Vagina (tissue), 2 donors: ENCODE measurements at regions not wholly inside any gene's neighbourhood (a gene's known extent, or its start where the extent isn't known, plus 50 kb on each side); places are given as distances from the start of the nearest gene placed in this dataset.

Source experiments
- DNase-seq, 2 donors: peaks; one replicate each; pipeline ENCODE4 v3.0.0-alpha.2; 2017; ENCODE audit errors: extremely low spot score in 2 of 2
- H3K27ac ChIP-seq: fragments of 200-600 bp; sonication (generic); one replicate; pipeline ENCODE4 v1.5.1; 2019
- H3K27me3 ChIP-seq: fragments of 200-600 bp; sonication (generic); one replicate; pipeline ENCODE4 v1.5.1; 2019
- H3K36me3 ChIP-seq, 2 donors: fragments of 200-600 bp; sonication (generic); one replicate each; pipeline ENCODE4 v1.5.1; 2017 to 2019
- H3K4me1 ChIP-seq: fragments of 200-600 bp; sonication (generic); one replicate; pipeline ENCODE4 v1.5.1; 2019
- H3K4me3 ChIP-seq, 2 donors: fragments of 200-600 bp; sonication (generic); 1 replicate in 1 of 2; 2 replicates in 1 of 2; pipeline ENCODE4 v1.5.1; 2016 to 2019
- H3K9me3 ChIP-seq: fragments of 200-600 bp; sonication (generic); one replicate; pipeline ENCODE4 v1.5.1; 2019
- CTCF ChIP-seq, 3 experiments: fragments of 450-650 bp in 2 of 3; fragments of 200-600 bp in 1 of 3; sonication (generic) in 1 of 3; IDR thresholded peaks; one replicate each; pipeline ENCODE4 v1.5.1; 2017 to 2019; ENCODE audit warnings: antibody characterized with exemption in 3 of 3, mild to moderate bottlenecking in 2 of 3, moderate library complexity in 2 of 3
- POLR2A ChIP-seq, 2 donors: fragments of 450-650 bp; IDR thresholded peaks; one replicate each; pipeline ENCODE4 v1.6.1; 2017; ENCODE audit warnings: antibody characterized with exemption in 2 of 2, mild to moderate bottlenecking in 2 of 2, moderate library complexity in 2 of 2
- POLR2AphosphoS5 ChIP-seq, 2 donors: sonication (generic); formaldehyde crosslinking; IDR thresholded peaks; one replicate each; pipeline ENCODE4 v1.9.0; 2017; ENCODE audit warnings: antibody characterized with exemption in 2 of 2, mild to moderate bottlenecking in 2 of 2, low read depth in 1 of 2; ENCODE audit not compliant: insufficient read depth in 1 of 2
- intact Hi-C: fragments of 100-400 bp; cut with DNase I; formaldehyde crosslinking; loops from one replicate; pipeline ENCODE4 v1.15.1; 2023

- intact Hi-C loops = no loop called here
- no peaks in the 10 kb centered on the region for H3K4me1 ChIP-seq
- H3K4me3 ChIP-seq = no peak overlapping the region
- H3K36me3 ChIP-seq = no peaks in the 10 kb centered on the region
- peak; percentile 49 to 84 for DNase-seq
- no peak overlapping the region for H3K27ac ChIP-seq
- no peaks in the 10 kb centered on the region for H3K27me3 ChIP-seq
- no peak for TF ChIP-seq POLR2A (IDR thresholded peaks at IDR 0.05)
- no peak for TF ChIP-seq CTCF (IDR thresholded peaks at IDR 0.05)
- TF ChIP-seq POLR2AphosphoS5 (IDR thresholded peaks at IDR 0.05; ENCODE audit: insufficient read depth in 1 of 2, low read depth in 1 of 2) = no peak
- H3K9me3 ChIP-seq = no peaks in the 10 kb centered on the region
These were observed 1340.1 kb downstream of the TBC1D22A start for GRCh38 chr22:48102581-48102980.

- TF ChIP-seq POLR2AphosphoS5 (IDR thresholded peaks at IDR 0.05; ENCODE audit: insufficient read depth in 1 of 2, low read depth in 1 of 2) (no peak), CTCF (IDR thresholded peaks at IDR 0.05) (no peak)
- intact Hi-C loops = no loop called here
- no peaks in the 10 kb centered on the region for H3K27me3 ChIP-seq
- no peak overlapping the region for H3K4me3 ChIP-seq
- H3K4me1 ChIP-seq = no peaks in the 10 kb centered on the region
- H3K27ac ChIP-seq = no peak overlapping the region
- no peaks in the 10 kb centered on the region for H3K36me3 ChIP-seq
- peak; percentile 37 to 79 for DNase-seq
- H3K9me3 ChIP-seq = no peaks in the 10 kb centered on the region
These were observed 1339.3 kb downstream of the TBC1D22A start for GRCh38 chr22:48101704-48102103.

DNA sequence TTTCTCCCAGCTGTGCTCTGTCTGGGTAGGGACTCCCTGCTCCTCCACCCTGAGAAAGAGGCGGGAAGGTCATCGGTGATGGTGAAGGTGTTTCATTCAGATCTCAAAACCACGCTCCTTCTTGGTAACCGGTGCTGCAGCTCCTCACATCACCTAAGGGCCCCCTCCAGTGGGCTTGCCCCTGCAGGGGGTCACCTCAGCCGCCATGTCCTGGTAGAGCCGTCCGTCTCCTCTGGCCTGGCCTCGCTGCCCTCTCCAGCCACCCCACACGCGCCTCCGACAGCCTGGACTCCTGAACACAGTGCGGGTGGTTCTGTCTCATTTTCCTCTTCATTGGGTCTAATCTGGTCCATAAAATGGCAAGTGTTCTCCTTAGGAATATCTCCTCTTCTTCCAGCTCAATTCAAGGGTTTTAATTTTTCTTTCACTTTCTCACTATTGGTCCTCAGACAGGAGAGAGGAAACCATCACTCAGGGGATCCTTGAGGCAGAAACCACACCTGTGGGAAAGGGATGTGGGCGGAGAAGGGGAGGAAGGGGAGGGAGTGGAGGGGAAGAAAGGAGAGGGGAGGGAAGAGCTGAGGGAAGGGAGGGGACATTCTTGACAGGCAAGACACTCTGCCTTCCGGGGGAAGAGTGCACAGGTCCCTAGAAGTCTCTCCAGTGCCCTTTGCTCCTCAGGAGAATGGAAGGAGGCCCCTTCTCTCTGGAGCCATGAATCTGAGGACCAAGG, 1338.4 kb downstream of the TBC1D22A start:
- no peaks in the 10 kb centered on the region for H3K9me3 ChIP-seq
- no peaks in the 10 kb centered on the region for H3K27me3 ChIP-seq
- H3K4me1 ChIP-seq = no peaks in the 10 kb centered on the region
- TF ChIP-seq CTCF (IDR thresholded peaks at IDR 0.05) = no peak
- no peak for TF ChIP-seq POLR2AphosphoS5 (IDR thresholded peaks at IDR 0.05; ENCODE audit: insufficient read depth in 1 of 2, low read depth in 1 of 2)
- no peak for TF ChIP-seq POLR2A (IDR thresholded peaks at IDR 0.05)
- intact Hi-C loops = no loop called here
- H3K4me3 ChIP-seq = no peak overlapping the region
- peak; percentile 34 to 42 for DNase-seq
- no peaks in the 10 kb centered on the region for H3K36me3 ChIP-seq
- no peak overlapping the region for H3K27ac ChIP-seq

GRCh38 chr22:48099671-48100070, 1337.2 kb downstream of the TBC1D22A start:
- peak in 1 of 2 donors; percentile 72 for DNase-seq
- H3K27me3 ChIP-seq = no peaks in the 10 kb centered on the region

More at GRCh38 chr22:48099671-48100070, 1337.2 kb downstream of the TBC1D22A start:
- no peak for TF ChIP-seq POLR2AphosphoS5 (IDR thresholded peaks at IDR 0.05; ENCODE audit: insufficient read depth in 1 of 2, low read depth in 1 of 2)
- TF ChIP-seq POLR2A (IDR thresholded peaks at IDR 0.05) = no peak
- no peak for TF ChIP-seq CTCF (IDR thresholded peaks at IDR 0.05)
- intact Hi-C loops = no loop called here
- no peak overlapping the region for H3K27ac ChIP-seq
- no peaks in the 10 kb centered on the region for H3K36me3 ChIP-seq
- no peaks in the 10 kb centered on the region for H3K4me1 ChIP-seq
- no peak overlapping the region for H3K4me3 ChIP-seq
- no peaks in the 10 kb centered on the region for H3K9me3 ChIP-seq
